NCI-H748 (cell line): ENCODE measurements at regions not wholly inside any gene's neighbourhood (a gene's known extent, or its start where the extent isn't known, plus 50 kb on each side); places are given as distances from the start of the nearest gene placed in this dataset.

Experiments
- DNase-seq: peaks from one replicate; lab custom pipeline; 2025; ENCODE audit not compliant: unreplicated experiment; lab: John Stamatoyannopoulos, UW

DNA sequence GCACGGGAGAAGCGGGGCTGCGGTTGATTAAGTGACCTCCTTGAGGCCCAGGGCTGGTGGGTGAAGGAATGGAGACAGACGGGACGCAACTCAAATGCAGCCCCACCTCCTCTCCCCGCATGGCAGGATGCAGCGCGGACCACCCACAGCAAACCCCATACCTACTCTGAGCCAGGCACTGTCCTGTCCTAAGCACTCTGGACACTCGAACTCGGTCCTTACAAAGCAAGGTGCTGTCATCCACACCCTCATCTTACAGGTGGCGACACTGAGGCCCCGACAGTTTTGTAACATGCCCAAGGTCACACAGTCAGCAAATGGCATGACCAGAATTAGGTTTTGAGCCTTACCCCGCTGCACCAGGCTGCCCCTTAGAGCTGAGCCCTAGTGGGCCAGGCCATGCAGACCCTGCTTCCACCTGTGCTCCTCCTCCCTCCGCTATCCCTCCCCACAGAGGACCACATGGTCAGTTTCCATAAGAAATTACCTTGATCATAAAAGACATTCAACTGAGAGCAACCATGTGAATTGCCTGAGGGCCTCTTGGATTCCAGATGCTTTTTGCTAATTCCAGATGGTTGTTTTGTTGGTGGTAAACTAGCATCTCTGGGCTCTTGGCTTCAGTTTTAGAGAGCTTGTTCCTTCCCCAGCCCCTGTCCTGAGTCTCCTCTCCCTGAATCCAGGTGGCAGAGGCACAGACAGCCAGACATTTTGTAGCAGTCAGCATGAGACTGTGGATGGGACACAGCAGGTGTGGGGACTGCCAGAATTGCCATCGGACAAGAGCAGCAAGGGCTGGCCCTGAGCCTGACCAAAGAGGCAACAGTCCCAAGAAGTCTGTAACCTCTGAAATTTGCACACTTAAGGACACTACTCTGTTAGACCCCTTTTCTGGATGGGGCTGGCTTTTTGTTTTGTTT lies 171.9 kb upstream of the PMEPA1 start:
- no peak for DNase-seq

DNA sequence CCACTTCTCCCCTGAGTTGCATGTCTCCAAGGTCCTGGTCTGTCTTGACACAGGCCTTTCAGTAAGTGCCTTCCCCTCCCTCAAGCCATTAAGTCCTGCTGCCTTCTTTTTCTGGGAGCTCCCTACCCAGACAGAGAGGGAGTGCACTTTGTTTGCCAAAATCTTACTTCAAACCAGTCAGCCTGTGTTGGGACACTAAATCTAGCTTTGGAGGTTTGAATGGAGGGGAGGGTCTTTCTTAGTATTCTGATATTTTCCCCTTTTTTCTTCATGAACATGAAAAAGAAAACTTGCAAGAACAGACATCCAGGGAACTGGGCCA lies 170.7 kb upstream of the PMEPA1 start:
- DNase-seq = no peak

DNA sequence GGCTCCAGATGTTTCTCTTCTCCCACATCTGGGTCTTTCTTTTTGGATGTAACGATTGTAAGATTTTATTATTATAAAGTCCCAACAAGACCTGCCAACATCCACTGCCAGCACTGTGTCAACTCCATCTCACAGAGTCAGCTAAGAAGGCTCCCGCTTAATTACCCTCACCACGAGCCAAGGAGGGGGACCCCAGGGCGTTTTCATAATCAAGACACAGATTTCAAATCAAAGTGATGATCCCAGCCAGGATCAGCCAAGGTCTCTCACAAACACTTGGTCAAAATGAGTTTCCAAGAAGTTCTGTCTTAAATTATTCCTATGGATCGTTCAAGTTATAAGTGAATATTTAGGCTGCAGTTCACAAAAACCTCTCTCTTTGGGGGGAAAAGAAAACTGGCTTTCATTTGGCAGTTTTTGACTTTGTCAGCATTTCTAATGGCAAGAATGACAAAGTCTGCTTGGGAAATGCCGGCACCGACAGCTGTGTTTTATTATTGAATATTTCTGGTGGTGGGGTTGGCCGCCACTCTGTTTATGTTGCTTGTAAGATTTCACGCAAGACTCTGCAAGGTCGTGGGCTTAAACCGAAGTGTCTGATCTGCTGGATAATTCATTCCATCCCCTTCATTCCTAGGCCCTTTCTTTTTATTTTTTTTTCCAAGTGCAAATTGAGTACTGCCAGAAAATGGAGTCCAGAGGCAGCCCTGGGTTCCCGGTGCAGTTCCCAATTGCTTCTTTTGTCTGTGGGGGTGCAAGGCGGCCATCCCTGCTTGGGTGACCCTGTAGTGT lies 170.2 kb upstream of the PMEPA1 start:
- no peak for DNase-seq

DNA sequence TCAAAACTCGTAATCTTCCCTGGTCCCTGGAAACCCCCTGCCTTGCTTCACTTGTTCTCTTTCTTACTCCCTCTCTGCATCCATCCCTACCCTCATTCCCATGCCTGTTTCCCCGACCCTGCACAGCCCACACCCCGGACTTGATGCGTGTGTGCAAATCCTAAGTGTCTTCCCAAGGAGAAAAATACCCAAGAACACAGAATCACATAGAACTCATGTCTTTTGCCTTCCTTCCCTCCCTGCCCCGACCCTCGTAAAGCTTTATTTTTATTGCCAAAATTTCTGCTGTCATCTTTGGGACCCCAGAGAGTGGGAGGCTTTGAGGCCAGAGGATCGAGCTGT lies 169.6 kb upstream of the PMEPA1 start:
- DNase-seq = no peak

DNA sequence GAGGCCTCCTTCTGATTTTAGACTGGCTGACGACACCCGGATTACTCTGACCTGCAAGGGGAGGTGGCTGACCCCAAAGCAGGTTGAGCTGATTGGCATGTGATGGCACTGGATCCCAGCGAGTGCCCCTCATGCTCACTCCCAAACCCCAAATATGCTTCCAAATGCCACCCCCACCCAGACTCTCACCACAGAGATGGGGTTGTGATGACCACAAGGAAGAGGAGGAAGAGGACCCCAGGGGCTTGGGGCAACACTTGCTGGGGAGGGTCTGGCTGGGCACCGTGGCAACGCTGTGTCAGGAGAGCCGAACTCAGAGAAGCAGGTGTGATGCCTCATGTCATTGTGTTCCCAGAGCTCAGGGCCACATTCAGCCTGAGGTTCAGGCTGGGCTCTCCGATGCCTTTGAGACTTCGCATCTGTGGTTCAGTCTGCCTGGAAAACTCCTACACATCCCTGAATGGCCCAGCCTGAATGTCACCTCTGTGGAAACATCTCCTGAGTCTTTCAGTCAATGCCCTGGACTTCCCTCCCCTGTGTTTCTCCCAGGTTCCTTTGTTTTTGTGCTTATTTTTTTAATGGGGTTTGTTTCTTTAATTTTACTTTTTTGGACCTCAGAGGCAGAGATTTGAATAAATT lies 169.1 kb upstream of the PMEPA1 start:
- DNase-seq = no peak

DNA sequence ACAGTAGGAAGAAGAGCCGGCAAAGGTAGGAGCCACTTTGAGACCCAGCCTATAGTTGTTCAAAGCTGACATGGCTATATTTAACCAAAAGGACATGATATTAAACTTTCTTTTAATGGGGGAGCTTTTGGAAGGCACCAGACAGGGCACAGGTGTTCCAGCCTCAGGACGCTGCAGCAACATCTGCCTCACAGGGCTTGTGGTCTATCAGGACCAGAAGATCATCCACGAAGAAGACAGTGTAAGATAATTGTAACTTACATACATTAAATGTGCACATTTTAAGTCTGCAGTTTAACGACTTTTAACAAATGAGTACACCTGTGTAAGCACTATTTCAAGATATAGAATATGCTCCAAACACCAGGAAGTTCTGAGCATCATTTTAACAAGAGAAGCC lies 168.2 kb upstream of the PMEPA1 start:
- no peak for DNase-seq

DNA sequence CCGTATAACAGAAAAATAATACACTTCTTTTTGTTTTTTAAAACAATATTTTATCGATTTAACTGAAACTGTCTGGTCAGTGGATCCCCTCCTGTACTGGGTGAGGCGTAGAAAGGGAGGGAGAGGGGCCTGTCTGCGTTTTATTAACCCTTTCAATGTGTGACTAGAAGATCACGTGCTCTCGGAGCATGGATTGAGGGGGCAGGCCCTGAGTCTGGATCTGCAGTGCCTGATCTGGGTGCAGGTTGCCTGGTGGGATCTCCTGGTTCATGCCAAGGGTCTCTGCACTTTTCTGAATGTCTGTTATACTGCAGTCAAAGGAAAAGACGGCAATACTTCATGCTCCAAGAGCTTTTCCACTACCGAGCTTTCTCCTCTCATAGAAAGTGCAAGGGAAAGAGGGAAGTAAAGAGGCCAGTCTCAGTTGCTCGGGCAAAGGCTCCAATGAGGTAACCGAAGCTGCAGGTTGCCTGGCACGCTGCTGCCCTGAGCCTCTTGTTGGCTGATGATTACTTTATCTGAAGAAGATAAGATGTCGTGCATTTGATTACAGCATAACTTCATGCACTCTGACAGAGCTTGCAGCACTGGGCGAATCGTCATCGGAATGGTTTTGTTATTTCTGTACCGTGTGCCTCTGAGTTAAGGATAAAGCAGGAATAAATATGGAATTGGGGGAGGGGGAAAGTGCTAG lies 167.5 kb upstream of the PMEPA1 start:
- no peak for DNase-seq

DNA sequence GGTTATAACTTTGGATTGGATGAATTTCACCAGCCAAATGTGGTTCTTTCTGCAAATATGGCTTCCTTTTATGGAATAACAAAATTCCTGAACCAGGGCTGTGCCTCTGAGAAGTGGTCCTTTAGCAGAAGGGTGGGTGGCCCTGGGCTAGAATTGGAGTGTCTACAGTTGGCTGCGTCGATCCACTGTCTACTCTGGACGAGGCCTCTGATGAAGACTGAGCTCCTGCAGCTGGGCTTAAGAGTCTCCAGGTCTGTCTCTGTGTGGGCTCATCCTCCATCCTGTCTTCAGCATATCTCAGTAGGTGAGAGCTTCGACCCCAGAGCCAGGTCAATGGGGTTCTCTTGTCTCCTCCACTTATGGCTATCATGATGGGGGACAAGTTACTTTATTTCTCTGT lies 166.3 kb upstream of the PMEPA1 start:
- DNase-seq = no peak

DNA sequence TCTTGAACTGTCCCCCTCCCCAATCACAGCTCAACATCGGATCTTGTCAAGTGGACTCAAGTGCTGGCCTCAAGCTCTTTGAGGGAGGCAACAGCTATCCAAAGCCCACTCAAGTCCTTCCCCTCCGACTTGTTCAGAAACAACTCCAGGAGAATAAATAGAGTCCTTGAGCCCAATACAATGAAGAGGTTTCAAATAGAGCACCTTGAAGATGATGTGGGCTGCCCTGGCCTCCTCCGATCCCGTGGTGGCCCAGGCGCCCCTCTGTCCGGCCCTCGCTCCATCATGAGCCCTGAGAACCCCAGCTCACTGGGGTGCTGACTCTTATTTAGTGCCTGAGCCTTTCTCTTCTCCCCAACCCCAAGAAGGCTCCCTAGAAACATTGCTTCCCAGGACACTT lies 164.3 kb upstream of the PMEPA1 start:
- DNase-seq = no peak

DNA sequence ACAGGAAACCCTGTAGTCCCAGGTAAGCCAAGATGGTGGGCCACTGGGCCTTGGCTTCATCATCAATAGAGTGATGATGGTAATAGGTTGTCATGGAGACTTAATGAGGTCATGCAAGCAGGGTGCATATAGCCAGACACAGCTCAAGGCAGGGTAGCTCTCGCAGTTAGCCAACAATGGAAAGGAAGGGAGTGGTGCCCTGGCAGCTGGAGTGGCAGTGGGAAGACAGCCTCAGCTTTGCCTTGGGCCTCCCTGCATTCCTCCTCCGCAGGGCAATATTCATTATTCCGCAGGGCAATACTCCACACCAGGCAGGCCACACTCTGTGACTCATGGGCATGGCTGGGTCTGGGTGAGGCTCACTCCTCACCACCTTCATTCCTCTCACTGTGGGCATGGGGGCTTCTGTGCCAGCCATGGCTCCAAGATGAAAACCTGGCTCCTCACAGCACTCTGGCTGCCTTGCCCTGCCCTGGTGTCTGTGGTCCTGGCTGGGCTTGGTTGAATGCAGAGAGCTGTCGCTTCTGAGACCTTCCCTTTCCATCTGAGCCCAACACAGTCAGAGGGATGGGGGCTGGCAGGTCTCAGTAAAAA lies 163.1 kb upstream of the PMEPA1 start:
- no peak for DNase-seq

DNA sequence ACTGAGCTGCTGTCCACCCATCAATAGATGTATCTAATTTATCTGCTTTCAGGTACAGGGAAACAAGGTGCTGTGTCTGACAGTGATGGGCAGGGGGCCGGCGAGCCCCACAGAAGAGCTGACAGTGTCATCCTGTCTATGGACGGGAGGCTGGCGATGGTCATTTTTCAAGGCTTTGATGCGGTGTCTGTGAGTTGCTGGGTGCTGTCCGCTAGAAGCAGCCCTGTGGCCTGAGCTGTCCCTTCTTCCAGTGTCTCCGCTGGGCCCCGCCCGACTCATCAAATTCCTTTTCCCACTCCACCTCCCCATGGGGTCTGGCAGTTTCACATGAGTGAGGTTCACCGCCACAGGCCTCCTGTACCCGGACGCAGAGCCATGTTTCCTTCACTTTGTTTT lies 161.4 kb upstream of the PMEPA1 start:
- no peak for DNase-seq

DNA sequence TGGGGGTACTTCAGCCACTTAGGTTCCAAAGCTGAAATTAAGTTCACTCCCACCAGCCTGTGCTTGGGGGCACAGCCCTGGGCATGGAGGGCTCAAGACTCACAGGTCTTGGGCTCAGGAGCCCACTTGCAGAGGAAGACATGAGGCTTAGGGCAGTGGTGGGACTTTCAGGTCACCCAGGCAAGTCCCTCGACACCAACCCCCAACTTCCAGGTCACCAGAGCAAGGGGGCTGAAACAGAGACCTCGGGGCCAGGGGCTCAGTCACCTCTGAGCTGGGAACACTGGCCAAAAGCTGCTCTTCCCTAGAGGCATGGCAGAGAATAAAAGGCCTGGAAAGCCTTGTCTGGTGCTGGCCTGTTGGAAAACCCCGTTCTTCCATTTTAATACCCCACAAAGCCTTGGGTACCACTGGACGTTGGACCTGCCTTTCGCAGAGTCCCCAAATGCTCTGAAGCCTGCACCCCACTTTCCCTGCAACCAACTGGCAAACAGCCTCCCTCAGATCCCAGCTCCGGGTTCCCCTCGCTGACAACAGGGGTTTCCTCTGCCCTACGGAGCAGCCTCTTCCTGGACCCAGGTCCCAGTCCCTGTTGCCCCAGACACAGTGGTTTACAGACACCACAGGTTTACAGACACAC lies 160.9 kb upstream of the PMEPA1 start:
- no peak for DNase-seq

DNA sequence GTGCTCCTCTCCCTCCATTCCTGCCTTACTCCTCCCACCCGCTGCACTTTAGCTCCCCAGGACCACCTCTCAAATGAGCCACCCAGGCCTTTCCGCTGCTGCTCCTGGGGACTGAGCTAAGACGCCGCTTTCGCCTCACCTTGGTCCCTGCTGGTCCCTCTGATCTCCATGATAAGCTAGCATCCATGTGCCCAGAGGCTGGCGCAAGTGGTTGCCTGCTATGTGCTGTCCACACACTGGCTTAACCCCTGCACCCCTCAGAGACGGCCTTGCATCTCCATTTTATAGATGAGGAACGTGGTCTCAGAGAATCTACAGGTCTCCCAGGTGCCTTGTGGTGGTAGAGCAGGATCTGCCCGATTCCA lies 160.1 kb upstream of the PMEPA1 start:
- DNase-seq = no peak

DNA sequence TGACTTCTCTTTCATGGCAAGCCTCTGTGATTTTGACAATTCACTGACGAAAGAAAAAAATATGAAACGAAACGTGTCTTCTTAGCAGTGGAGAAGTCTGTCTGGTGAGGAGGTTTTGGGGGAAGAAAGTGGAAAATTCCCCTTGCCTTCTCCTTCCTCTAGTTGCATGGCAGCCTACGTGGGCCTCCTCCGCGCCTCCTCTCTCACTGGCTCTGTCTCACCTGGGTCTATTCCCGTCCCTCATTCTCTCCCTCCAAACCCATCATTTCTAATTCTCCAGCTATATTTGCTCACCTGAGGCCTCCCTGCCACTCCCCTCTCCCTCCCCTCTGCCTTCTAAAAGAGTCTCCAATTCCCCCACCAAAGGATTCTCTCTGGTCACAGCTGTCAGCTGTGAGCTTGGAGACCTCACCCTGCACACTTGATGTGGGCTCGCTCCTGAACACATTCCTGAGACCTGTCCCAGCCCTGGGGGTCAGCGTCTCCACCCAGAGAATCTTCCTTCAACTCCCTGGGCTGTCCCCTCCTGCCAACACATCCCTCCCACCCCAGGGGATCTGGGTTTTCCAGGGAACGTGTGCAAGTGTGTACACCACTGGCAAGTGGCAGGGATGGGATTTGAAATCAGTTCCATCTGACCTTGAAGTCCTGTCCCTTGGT lies 159.6 kb upstream of the PMEPA1 start:
- no peak for DNase-seq

DNA sequence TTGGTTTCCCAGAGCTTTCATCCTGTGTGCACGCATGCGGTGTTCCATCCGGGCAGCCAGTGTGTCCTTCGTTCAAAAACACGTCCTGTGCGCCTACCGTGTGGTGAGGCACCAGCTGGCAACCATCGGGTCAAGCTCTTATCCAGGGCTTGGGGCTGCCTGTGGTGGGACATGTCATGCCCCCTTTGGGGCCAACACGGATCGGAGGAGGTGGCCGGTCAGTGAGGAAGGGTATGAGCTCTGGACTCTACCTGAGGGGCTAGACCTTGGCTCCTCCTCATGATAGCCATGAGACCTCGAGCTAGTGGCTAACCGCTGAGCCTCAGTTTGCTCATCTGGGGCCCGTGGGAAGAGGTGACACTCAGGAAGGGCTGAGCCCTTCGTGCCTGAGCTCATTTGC lies 158.5 kb upstream of the PMEPA1 start:
- no peak for DNase-seq

DNA sequence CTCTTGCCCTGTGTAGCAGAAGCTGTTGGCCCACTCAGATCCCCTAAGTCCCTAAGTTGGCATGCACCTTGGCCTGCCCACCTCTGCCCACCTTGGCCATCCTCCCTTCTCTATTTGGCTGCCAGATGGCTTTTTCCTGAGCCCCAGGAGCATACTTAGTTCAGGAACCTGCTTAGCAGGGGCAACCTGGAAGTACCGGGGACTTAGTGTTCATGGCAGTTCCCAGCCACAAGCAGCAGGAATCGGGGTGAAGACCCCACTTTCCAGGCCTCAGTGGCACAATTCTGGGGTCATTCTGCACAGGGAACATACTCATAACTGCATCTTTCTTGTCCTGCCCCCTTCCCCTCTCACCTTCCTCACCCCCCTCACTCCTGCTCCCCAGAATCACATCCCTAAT lies 158.0 kb upstream of the PMEPA1 start:
- no peak for DNase-seq

DNA sequence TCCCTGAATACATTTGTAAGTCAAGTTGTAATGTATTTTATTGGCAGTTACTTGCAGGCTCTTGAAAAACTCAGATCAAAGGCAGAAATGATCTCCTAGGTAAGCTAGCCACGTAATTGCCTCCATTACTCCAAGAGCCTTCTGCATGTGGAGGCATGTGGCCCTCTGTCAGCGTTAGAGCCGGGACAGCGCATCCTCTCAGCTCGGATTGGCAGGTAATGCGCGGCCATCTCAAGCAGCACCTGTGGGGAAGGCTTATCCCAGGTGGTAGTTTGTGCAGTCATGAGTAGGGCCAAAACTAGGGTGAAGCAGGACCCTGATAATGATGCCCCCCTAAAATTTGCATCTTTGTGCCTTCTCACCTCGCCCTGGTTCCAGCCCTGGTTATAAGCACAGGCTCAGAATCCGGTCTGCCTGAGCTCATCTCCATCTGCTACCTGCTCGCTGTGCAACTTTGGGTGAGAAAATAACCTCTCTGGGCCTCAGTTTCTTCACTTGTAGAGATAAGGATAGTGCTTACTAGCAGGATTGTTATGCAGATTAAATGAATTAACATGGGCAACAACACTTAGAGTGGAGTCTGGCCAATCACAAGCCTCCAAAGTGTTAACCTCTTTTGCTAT lies 157.5 kb upstream of the PMEPA1 start:
- DNase-seq = no peak

DNA sequence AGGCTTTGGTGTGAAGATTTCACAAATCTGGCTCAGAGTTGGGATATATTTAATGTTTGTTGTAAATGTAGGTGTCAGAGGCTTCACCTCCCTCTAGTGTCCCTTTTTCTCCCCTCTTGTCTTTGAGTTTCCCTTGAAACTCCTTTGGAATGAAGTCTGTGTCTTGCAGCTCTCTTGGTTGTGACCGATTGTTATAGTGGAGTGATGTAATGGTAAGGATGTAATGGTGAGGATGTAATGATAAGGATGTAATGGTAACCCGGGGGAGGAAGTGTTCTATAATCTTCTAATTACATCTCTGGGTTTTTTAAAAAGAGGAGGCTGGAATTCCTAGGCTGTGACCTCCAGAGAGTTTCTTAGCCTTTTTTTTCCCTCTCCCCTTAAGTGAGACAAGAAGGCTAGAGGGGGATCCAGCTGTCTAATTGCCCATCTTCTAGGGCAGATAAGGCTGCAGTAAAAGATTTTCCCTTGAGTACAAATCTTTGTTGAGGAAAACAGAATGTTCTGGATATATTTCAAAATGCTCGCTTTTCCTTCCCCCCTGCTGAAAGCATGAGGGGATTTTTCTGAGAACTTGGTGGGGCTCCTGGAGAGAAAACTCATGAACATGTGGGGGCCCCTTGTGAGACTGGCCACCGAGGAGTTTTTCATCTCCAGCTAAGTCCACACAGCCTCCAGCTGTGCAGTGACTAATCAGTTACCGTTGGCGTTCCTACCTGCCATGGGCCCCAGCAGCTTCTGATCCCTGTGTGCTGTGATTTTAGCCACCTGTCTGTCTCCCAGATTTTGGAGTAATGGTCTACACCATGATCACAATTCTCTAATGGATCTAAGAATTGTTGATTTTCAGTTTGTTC lies 156.7 kb upstream of the PMEPA1 start:
- no peak for DNase-seq

DNA sequence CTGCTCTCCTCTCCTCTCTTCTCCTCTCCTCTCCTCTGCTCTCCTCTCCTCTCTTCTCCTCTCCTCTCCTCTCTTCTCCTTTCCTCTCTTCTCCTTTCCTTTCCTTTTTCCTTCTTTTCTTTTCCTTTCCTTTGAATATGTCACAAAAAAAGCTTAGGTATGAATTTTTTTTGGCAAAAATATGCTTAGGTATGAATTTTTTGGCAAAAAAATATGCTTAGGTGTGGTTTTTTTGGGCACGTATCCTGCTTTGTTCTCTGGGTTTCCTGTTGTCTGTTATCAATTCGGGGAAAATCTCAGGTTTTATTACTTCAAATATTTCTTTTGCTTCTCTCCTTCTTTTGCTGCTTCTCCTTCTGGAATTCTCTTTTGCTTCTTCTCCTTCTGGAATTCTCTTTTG lies 155.5 kb upstream of the PMEPA1 start:
- DNase-seq = no peak
